ENCODE measurements at regions not wholly inside any gene's neighbourhood (a gene's known extent, or its start where the extent isn't known, plus 50 kb on each side); places are given as distances from the start of the nearest gene placed in this dataset.
"Not testable (repeated sequence)": the region's sequence is repeated elsewhere in the genome, so short reads cannot be mapped to it uniquely, and the experiment has no call there.

GRCh38 chr2:195547268-195547840 is 109.7 kb upstream of the SLC39A10 start:
- H3K27me3 ChIP-seq (ENCODE audit: control insufficient read depth, insufficient read depth, low read length); H3K9me3 ChIP-seq (ENCODE audit: control insufficient read depth, low read depth, low read length); H3K27ac ChIP-seq (ENCODE audit: low read length); H3K36me3 ChIP-seq (ENCODE audit: control insufficient read depth, low read depth, low read length); H3K4me1 ChIP-seq (ENCODE audit: control insufficient read depth, low read depth, low read length); H3K9ac ChIP-seq (ENCODE audit: low read length); H3K4me3 ChIP-seq (ENCODE audit: low read length): not testable (repeated sequence)

DNA sequence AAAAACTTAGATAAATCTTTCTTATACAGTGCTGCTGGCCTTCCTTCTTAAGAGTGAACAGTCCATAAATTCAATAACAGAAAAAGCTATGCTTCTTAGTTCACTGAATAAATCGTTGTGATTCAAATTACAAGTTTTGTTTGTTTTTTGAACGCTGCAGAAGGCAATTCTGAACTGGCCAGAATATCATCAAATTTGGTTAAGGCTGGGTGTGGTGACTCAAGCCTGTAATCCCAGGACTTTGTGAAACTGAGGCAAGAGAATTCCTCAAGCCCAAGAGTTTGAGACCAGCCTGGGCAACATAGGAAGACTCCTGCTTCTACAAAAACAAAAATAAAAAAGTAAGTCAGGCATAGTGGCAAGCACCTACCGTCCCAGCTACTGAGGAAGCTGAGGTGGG is 111.2 kb upstream of the SLC39A10 start:
- H3K4me3 ChIP-seq (ENCODE audit: low read length), result no peak overlapping the region
- no peaks in the 10 kb centered on the region for H3K36me3 ChIP-seq (ENCODE audit: control insufficient read depth, low read depth, low read length)
- H3K9ac ChIP-seq (ENCODE audit: low read length), result no peak overlapping the region
- H3K4me1 ChIP-seq (ENCODE audit: control insufficient read depth, low read depth, low read length), result no peaks in the 10 kb centered on the region
- H3K9me3 ChIP-seq (ENCODE audit: control insufficient read depth, low read depth, low read length), result no peaks in the 10 kb centered on the region
- H3K27me3 ChIP-seq (ENCODE audit: control insufficient read depth, insufficient read depth, low read length), result no peaks in the 10 kb centered on the region
- no peak overlapping the region for H3K27ac ChIP-seq (ENCODE audit: low read length)

DNA sequence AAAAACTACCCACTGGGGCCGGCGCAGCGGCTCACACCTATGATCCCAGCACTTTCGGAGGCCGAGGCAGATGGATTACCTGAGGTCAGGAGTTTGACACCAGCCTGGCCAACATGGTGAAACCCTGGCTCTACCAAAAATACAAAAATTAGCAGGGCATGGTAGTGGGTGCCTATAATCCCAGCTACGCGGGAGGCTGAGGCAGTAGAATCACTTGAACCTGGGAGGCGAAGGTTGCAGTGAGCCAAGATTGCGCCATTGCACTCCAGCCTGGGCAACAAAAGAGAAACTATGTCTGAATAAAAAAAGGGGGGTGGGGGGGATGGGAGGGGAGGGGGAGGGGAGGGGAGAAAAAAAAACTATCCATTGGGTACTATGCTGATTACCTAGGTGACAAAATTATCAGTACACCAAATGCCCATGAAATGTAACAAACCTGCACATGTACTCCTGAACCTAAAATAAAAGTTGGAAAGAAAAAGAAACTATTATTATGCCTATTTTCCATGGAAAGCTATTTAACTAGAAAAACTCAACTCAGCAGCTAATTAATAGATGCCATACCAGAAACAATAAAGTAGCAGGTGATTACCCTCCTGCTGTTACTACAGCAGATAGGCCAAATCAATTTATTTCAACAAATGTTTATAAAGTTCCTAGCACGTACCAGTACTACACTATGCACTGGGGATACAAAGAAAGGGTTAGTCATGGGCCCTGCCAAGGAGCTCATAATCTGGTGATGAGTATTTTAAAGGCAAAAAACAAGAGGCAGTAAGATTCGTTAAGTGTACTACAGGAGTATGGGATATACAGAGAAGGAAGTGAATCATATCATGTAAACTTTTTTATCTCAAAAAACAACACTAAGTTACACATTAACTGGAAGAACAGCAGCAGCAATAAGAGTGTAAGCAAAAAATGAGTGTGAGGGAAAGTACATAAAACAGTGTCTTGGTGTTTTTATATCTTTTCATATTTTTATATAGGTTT is 112.8 kb upstream of the SLC39A10 start:
- H3K27me3 ChIP-seq (ENCODE audit: control insufficient read depth, insufficient read depth, low read length), result no peaks in the 10 kb centered on the region

GRCh38 chr2:195543063-195543462 is 114.0 kb upstream of the SLC39A10 start:
- H3K9me3 ChIP-seq (ENCODE audit: control insufficient read depth, low read depth, low read length), result no peaks in the 10 kb centered on the region
- no peaks in the 10 kb centered on the region for H3K27me3 ChIP-seq (ENCODE audit: control insufficient read depth, insufficient read depth, low read length)
- H3K36me3 ChIP-seq (ENCODE audit: control insufficient read depth, low read depth, low read length), result no peaks in the 10 kb centered on the region
- no peak overlapping the region for H3K27ac ChIP-seq (ENCODE audit: low read length)
- H3K4me1 ChIP-seq (ENCODE audit: control insufficient read depth, low read depth, low read length), result no peaks in the 10 kb centered on the region
- H3K9ac ChIP-seq (ENCODE audit: low read length), result no peak overlapping the region
- H3K4me3 ChIP-seq (ENCODE audit: low read length), result no peak overlapping the region

More for the DNA sequence above, 112.8 kb upstream of the SLC39A10 start:
- Histone ChIP-seq H3K36me3 (ENCODE audit: control insufficient read depth, low read depth, low read length) (no peaks in the 10 kb centered on the region), H3K4me3 (ENCODE audit: low read length) (no peak overlapping the region), H3K4me1 (ENCODE audit: control insufficient read depth, low read depth, low read length) (no peaks in the 10 kb centered on the region), H3K27ac (ENCODE audit: low read length) (no peak overlapping the region), H3K9me3 (ENCODE audit: control insufficient read depth, low read depth, low read length) (no peaks in the 10 kb centered on the region), H3K9ac (ENCODE audit: low read length) (no peak overlapping the region)

GRCh38 chr2:195542067-195542466 is 115.0 kb upstream of the SLC39A10 start:
- no peak overlapping the region for H3K4me3 ChIP-seq (ENCODE audit: low read length)
- H3K27ac ChIP-seq (ENCODE audit: low read length), result no peak overlapping the region
- no peaks in the 10 kb centered on the region for H3K4me1 ChIP-seq (ENCODE audit: control insufficient read depth, low read depth, low read length)
- H3K27me3 ChIP-seq (ENCODE audit: control insufficient read depth, insufficient read depth, low read length), result no peaks in the 10 kb centered on the region
- H3K9me3 ChIP-seq (ENCODE audit: control insufficient read depth, low read depth, low read length), result no peaks in the 10 kb centered on the region
- H3K36me3 ChIP-seq (ENCODE audit: control insufficient read depth, low read depth, low read length), result no peaks in the 10 kb centered on the region
- H3K9ac ChIP-seq (ENCODE audit: low read length), result no peak overlapping the region

GRCh38 chr2:195538937-195539336 is 118.1 kb upstream of the SLC39A10 start:
- H3K4me3 ChIP-seq (ENCODE audit: low read length), result no peak overlapping the region
- no peaks in the 10 kb centered on the region for H3K36me3 ChIP-seq (ENCODE audit: control insufficient read depth, low read depth, low read length)
- no peaks in the 10 kb centered on the region for H3K27me3 ChIP-seq (ENCODE audit: control insufficient read depth, insufficient read depth, low read length)
- no peaks in the 10 kb centered on the region for H3K9me3 ChIP-seq (ENCODE audit: control insufficient read depth, low read depth, low read length)
- H3K4me1 ChIP-seq (ENCODE audit: control insufficient read depth, low read depth, low read length), result no peaks in the 10 kb centered on the region
- no peak overlapping the region for H3K27ac ChIP-seq (ENCODE audit: low read length)
- no peak overlapping the region for H3K9ac ChIP-seq (ENCODE audit: low read length)

DNA sequence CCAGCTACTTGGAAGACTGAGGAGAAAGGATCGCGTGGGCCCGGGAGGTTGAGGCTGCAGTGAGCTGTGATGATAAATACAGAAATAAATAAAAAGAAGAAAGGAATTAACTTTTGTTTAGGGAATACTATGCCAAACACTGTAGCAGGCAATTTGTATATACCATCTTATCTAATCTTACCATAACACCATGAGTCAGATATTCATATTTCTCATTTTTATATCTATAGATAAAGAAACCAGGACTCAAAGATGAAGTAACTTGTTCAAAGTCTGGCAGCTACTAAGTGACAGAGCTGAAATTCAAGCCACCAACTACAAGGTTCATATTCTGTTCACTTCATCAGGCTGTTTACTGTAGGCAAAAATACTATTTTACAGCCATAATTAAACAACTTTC is 119.2 kb upstream of the SLC39A10 start:
- Histone ChIP-seq H3K4me1 (ENCODE audit: control insufficient read depth, low read depth, low read length) (no peaks in the 10 kb centered on the region), H3K27me3 (ENCODE audit: control insufficient read depth, insufficient read depth, low read length) (no peaks in the 10 kb centered on the region), H3K9ac (ENCODE audit: low read length) (no peak overlapping the region), H3K9me3 (ENCODE audit: control insufficient read depth, low read depth, low read length) (no peaks in the 10 kb centered on the region), H3K27ac (ENCODE audit: low read length) (no peak overlapping the region), H3K36me3 (ENCODE audit: control insufficient read depth, low read depth, low read length) (no peaks in the 10 kb centered on the region), H3K4me3 (ENCODE audit: low read length) (no peak overlapping the region)

GRCh38 chr2:195536906-195537305 is 120.1 kb upstream of the SLC39A10 start:
- no peaks in the 10 kb centered on the region for H3K9me3 ChIP-seq (ENCODE audit: control insufficient read depth, low read depth, low read length)
- H3K4me3 ChIP-seq (ENCODE audit: low read length), result no peak overlapping the region
- no peaks in the 10 kb centered on the region for H3K27me3 ChIP-seq (ENCODE audit: control insufficient read depth, insufficient read depth, low read length)
- no peak overlapping the region for H3K27ac ChIP-seq (ENCODE audit: low read length)
- H3K36me3 ChIP-seq (ENCODE audit: control insufficient read depth, low read depth, low read length), result no peaks in the 10 kb centered on the region
- H3K4me1 ChIP-seq (ENCODE audit: control insufficient read depth, low read depth, low read length), result no peaks in the 10 kb centered on the region
- no peak overlapping the region for H3K9ac ChIP-seq (ENCODE audit: low read length)

DNA sequence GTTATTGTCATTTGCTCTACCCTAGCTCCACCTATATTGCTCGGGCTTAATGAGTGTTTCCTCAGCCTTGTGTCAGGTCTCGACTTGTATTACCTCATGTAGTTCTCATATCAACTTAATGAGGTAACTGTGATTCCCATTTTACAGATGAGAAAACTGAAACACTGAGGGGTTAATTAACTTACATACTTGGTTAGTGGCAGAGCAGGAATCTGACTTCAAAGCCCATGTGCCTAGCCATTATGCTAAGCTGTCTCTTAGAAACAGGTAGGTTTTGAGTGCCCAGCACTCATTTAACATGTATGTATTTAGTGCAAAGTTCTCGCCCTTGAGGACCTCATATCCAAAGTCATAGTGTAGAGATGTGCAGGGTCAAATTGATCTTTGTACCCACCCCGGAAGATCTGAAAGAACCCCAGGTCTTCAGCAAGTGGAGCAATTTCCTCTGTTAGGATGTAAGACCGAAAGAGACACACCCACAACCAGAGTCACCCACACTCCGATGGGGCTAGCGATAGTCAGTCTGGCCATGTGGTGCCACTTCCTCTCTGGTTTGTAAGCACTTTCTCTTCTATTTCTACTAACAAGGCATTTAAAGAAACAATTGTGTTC is 121.0 kb upstream of the SLC39A10 start:
- Histone ChIP-seq H3K27ac (ENCODE audit: low read length) (no peak overlapping the region), H3K4me1 (ENCODE audit: control insufficient read depth, low read depth, low read length) (no peaks in the 10 kb centered on the region), H3K9ac (ENCODE audit: low read length) (no peak overlapping the region), H3K27me3 (ENCODE audit: control insufficient read depth, insufficient read depth, low read length) (no peaks in the 10 kb centered on the region), H3K36me3 (ENCODE audit: control insufficient read depth, low read depth, low read length) (no peaks in the 10 kb centered on the region), H3K4me3 (ENCODE audit: low read length) (no peak overlapping the region), H3K9me3 (ENCODE audit: control insufficient read depth, low read depth, low read length) (no peaks in the 10 kb centered on the region)

GRCh38 chr2:195534971-195535370 is 122.1 kb upstream of the SLC39A10 start:
- Histone ChIP-seq H3K4me1 (ENCODE audit: control insufficient read depth, low read depth, low read length) (no peaks in the 10 kb centered on the region), H3K9ac (ENCODE audit: low read length) (no peak overlapping the region), H3K9me3 (ENCODE audit: control insufficient read depth, low read depth, low read length) (no peaks in the 10 kb centered on the region), H3K27ac (ENCODE audit: low read length) (no peak overlapping the region), H3K27me3 (ENCODE audit: control insufficient read depth, insufficient read depth, low read length) (no peaks in the 10 kb centered on the region), H3K4me3 (ENCODE audit: low read length) (no peak overlapping the region), H3K36me3 (ENCODE audit: control insufficient read depth, low read depth, low read length) (no peaks in the 10 kb centered on the region)

GRCh38 chr2:195533771-195534642 is 123.0 kb upstream of the SLC39A10 start:
- no peak overlapping the region for H3K9ac ChIP-seq (ENCODE audit: low read length)
- no peak overlapping the region for H3K4me3 ChIP-seq (ENCODE audit: low read length)
- no peaks in the 10 kb centered on the region for H3K4me1 ChIP-seq (ENCODE audit: control insufficient read depth, low read depth, low read length)
- H3K9me3 ChIP-seq (ENCODE audit: control insufficient read depth, low read depth, low read length), result no peaks in the 10 kb centered on the region
- no peaks in the 10 kb centered on the region for H3K36me3 ChIP-seq (ENCODE audit: control insufficient read depth, low read depth, low read length)
- H3K27ac ChIP-seq (ENCODE audit: low read length), result no peak overlapping the region
- H3K27me3 ChIP-seq (ENCODE audit: control insufficient read depth, insufficient read depth, low read length), result no peaks in the 10 kb centered on the region
